SK-N-MC (cell line): ENCODE measurements at regions not wholly inside any gene's neighbourhood (a gene's known extent, or its start where the extent isn't known, plus 50 kb on each side); places are given as distances from the start of the nearest gene placed in this dataset.

Experiments
- DNase-seq: peaks from one replicate; pipeline ENCODE4 v3.0.0-alpha.2; 2011; ENCODE audit warnings: low read depth, low spot score
- H3K27ac ChIP-seq: fragments of 200-600 bp; sonication (generic); 2 replicates; pipeline ENCODE4 v1.5.1; 2016; ENCODE audit warnings: mixed run types
- H3K36me3 ChIP-seq: fragments of 200-600 bp; sonication (generic); 2 replicates; pipeline ENCODE4 v1.6.1; 2017; ENCODE audit warnings: antibody characterized with exemption, low read length, mixed read lengths; ENCODE audit not compliant: insufficient read depth
- H3K4me3 ChIP-seq: fragments of 200-600 bp; sonication (generic); 2 replicates; pipeline ENCODE4 v1.5.1; 2016
- H3K9ac ChIP-seq: fragments of 200-600 bp; sonication (generic); 2 replicates; pipeline ENCODE4 v1.8.0; 2017; ENCODE audit warnings: mixed run types, mixed read lengths; ENCODE audit not compliant: insufficient read length
- H3K9me3 ChIP-seq: fragments of 200-600 bp; sonication (generic); 2 replicates; pipeline ENCODE4 v1.6.1; 2017; ENCODE audit warnings: low read depth, mild to moderate bottlenecking, antibody characterized with exemption, low read length, moderate library complexity, mixed read lengths
- EZH2 ChIP-seq: fragments of 200-600 bp; sonication (generic); IDR thresholded peaks from one replicate; pipeline ENCODE4 v1.6.1; 2017; ENCODE audit warnings: antibody characterized with exemption
- FOXP2 ChIP-seq: optimal IDR thresholded peaks from 2 replicates; pipeline ENCODE3; 2011; ENCODE audit warnings: mild to moderate bottlenecking, moderate library complexity; ENCODE audit not compliant: insufficient read depth; ENCODE audit errors: extremely low read length, control extremely low read depth
- POLR2AphosphoS5 ChIP-seq: IDR thresholded peaks from 2 replicates; pipeline ENCODE4 v1.6.1; 2012; ENCODE audit warnings: mild to moderate bottlenecking, low read depth, low read length, borderline replicate concordance

DNA sequence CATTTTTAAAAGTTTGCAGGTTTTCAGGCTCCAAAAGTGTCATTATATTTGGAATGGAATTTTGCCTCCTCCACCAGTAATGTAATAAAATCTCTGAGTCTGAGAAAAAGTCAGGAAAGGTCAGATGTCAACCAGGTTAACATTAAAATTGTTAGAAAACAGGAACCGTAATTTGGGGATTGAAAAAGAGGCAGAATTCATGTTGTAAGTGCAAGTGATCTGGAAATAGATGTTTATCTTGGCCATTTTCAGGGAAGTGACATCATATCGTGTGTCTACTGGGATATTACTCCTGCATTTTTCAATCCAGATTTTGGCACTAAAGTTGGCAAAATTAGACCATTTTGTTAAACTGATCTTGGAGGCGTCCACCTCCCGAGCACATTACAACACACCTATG, 428.5 kb upstream of the MGMT start:
- TF ChIP-seq POLR2AphosphoS5 (no peak), EZH2 (no peak), FOXP2 (no peak)
- no peak for DNase-seq

DNA sequence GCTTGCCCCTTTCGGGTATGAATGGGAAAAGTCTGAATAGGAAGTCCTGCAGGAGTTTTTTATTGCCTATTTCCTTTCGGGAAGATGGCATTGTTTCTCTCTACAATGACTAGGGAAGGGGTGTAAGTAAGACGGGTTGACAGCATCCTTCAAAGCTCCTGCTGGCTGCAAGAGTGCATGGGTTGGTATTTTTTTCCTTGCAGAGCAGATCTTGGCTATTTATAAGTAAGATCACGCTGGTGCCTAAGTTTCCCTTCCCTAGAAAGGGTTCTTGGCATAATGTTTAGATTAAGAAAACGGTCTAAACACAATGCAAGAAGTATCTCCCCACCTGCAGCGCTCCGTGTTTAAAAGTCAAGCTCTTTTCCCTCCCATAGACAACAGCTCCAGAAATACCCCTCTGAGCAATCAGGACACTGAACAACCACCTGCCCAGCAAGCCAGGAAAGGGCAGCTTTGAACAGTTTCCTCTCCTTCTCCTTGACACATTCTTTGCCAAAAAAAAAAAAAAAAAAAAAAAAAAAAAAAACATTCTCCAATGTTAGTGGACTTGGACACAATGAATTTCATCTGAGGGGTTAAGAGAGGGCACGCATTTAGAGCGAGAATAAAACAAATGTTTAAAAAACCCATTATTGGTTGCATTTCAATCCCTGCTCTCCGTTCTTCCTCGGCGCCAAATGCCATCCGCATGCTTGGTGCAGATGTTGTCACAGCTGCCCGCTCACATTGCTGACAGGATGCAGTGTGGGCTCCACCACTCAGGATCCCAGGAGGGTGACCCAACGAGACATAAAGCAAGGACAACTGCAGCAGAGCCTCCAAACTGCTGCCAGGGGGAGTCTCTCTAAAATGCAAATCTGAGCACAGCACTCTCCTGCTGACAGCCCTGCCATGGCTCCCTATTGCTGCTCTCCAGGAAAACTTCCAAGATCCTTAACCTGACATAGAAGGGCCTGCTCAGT, 427.4 kb upstream of the MGMT start:
- TF ChIP-seq EZH2 (no peak), POLR2AphosphoS5 (no peak), FOXP2 (no peak)
- Histone ChIP-seq H3K36me3 (no peaks in the 10 kb centered on the region), H3K9ac (no peak overlapping the region), H3K9me3 (no peaks in the 10 kb centered on the region), H3K4me3 (no peak overlapping the region), H3K27ac (no peak overlapping the region)
- DNase-seq = no peak

More for the DNA sequence above, 428.5 kb upstream of the MGMT start:
- no peak overlapping the region for H3K4me3 ChIP-seq
- no peaks in the 10 kb centered on the region for H3K9me3 ChIP-seq
- H3K27ac ChIP-seq = no peak overlapping the region
- no peaks in the 10 kb centered on the region for H3K36me3 ChIP-seq
- no peak overlapping the region for H3K9ac ChIP-seq

DNA sequence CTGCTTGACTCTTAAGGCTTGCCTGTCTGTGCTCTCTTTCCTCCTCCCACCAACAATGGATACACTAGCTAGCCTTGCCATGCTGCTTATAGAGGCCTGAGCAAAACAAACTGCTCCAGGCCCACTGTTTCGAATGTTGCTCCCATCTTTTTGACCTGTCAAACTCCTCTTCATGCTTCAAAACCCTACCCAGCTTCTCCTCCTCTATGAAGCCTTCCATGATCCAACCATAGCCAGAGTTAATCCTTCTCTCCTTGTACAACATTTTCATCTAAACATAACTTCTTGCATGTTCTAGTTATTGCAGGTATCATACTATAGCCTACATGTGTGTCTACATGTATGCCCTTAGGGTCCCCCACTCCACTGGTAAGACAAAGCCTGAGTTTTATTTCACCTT, 426.7 kb upstream of the MGMT start:
- no peak for TF ChIP-seq POLR2AphosphoS5
- TF ChIP-seq FOXP2 = no peak
- TF ChIP-seq EZH2 = no peak
- H3K9me3 ChIP-seq = no peaks in the 10 kb centered on the region
- no peak for DNase-seq
- H3K27ac ChIP-seq = no peak overlapping the region
- no peaks in the 10 kb centered on the region for H3K36me3 ChIP-seq
- H3K9ac ChIP-seq = no peak overlapping the region
- no peak overlapping the region for H3K4me3 ChIP-seq

DNA sequence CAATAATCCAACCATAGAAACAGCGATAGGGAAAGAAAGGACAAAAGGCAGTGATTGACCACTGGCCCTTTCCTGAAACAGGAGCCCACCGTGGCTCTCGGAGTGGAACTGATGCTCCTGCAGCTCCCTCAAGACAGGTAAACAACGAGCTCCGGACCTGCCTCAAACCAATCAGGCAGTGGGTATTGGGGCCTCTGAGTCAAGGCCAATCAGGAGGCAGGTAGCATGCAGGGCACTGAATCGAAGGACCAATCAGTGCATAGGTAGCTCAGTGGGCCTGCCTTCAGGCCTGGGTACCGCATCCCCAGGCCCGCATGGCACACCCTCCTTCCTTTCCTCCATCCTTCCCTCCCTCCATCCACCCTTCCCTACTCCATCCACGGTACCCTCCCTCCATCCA, 425.1 kb upstream of the MGMT start:
- no peaks in the 10 kb centered on the region for H3K9me3 ChIP-seq
- TF ChIP-seq EZH2 = no peak
- no peak for TF ChIP-seq FOXP2
- TF ChIP-seq POLR2AphosphoS5 = no peak
- DNase-seq = no peak
- no peak overlapping the region for H3K9ac ChIP-seq
- H3K27ac ChIP-seq = no peak overlapping the region
- H3K4me3 ChIP-seq = no peak overlapping the region
- no peaks in the 10 kb centered on the region for H3K36me3 ChIP-seq

DNA sequence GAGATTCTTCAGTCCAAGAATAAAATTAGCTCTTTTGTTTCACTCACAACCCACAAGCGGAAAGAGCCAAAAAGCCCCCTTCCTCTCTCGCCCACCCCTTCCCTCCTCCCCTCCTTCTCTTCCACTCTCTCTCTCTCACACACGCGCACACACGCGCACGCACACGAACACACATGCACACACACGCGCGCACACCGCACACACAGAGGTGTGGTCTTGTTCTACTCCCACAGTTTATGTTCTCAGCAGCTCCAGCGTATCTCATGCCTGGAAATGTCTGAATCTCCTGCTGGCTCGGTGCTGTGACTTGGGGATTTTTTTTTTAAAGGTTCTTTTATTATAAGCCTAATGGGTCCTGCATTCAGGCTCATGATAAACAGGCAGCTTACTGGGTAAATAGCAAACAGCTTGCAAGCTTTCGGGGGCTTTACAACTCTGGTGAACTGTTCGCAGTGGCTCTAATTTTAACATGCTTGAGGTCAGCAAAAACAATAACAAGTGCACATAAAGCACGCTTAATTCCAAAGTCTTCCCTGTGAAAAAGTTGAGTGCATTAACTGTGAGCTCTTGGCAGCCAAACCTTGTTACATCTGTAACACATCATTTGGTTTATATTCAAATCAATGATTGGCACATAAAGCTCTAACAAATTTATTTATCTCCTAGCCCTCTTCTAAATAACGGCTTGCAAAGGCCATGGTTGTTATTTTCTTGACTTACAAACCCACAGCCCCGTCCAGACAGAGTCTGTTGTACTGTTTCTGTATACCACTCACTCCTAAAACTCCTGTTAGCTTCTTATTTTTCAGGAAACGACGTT, 424.1 kb upstream of the MGMT start:
- TF ChIP-seq POLR2AphosphoS5 (no peak), FOXP2 (no peak), EZH2 (no peak)
- Histone ChIP-seq H3K27ac (peak overlapping the region; percentile 54; the same call in 1 of the 2 replicates), H3K4me3 (peak overlapping the region; percentile 33; the same call in 1 of the 2 replicates), H3K9me3 (no peaks in the 10 kb centered on the region), H3K9ac (no peak overlapping the region), H3K36me3 (no peaks in the 10 kb centered on the region)
- no peak for DNase-seq

DNA sequence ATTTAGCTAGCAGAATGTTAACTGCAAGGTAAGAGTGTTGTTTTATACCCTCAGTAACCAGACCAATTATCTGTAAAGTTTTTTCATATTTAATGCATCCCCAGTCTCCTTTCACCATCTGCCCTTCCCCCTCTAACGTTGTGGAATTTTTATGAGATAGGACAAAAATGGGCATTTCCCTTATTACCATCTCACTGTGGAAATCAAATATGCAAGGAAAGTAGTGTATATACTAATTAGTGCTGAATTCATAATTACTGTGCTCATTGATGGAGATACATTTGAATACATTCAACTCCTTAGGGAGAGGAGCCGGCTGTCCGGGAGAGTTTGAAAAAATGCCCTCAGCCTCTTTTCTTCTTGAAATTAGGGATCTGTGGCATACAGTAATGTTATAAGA, 423.4 kb upstream of the MGMT start:
- DNase-seq = no peak
- Histone ChIP-seq H3K4me3 (peak overlapping the region; percentile 33; the same call in 1 of the 2 replicates), H3K36me3 (no peaks in the 10 kb centered on the region), H3K9me3 (no peaks in the 10 kb centered on the region), H3K9ac (no peak overlapping the region), H3K27ac (peak overlapping the region; percentile 54; the same call in 1 of the 2 replicates)
- TF ChIP-seq EZH2 = no peak
- no peak for TF ChIP-seq FOXP2
- TF ChIP-seq POLR2AphosphoS5 = no peak

- H3K36me3 ChIP-seq = no peaks in the 10 kb centered on the region
- no peak for DNase-seq
- H3K4me3 ChIP-seq = no peak overlapping the region
- TF ChIP-seq POLR2AphosphoS5 (no peak), EZH2 (no peak), FOXP2 (no peak)
- H3K9ac ChIP-seq = no peak overlapping the region
- no peaks in the 10 kb centered on the region for H3K9me3 ChIP-seq
- no peak overlapping the region for H3K27ac ChIP-seq
These were observed 421.4 kb upstream of the MGMT start for GRCh38 chr10:129045599-129045998.

DNA sequence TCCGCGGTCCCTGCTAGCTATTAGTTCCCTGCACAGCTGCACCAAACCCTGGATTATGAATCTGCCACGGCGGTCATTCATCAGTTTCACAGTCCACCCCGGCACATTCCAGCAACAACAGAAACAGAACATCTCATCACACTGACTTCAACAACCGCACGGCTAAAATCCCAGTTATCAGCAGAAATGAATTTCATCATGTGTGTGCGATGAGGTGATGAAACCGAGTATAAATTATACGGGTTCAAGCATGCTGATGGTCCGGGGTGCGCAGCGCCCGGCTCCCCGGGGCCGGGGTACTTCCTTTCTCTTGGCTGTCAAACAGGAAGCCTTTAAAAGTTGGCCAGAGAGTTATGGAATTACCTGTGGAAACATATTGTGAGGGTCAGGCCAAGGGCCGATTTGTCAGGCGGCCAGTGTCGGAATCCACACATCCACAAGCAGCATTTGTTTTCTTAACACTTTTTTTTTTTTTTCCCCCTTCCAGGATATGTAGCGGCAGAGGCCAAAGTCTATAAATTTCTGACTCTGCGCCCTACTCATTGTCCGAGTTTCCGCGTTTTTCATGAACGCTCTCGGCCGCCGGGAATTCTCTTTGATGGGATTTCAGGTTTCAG, 420.9 kb upstream of the MGMT start:
- Histone ChIP-seq H3K9me3 (no peaks in the 10 kb centered on the region), H3K36me3 (no peaks in the 10 kb centered on the region), H3K9ac (no peak overlapping the region), H3K27ac (no peak overlapping the region), H3K4me3 (no peak overlapping the region)
- no peak for TF ChIP-seq EZH2
- no peak for TF ChIP-seq FOXP2
- no peak for TF ChIP-seq POLR2AphosphoS5
- no peak for DNase-seq

GRCh38 chr10:129046962-129047361, 420.1 kb upstream of the MGMT start:
- Histone ChIP-seq H3K9ac (no peak overlapping the region), H3K4me3 (no peak overlapping the region), H3K9me3 (no peaks in the 10 kb centered on the region), H3K36me3 (no peaks in the 10 kb centered on the region), H3K27ac (no peak overlapping the region)
- TF ChIP-seq FOXP2 = no peak
- TF ChIP-seq EZH2 = no peak
- no peak for TF ChIP-seq POLR2AphosphoS5
- no peak for DNase-seq
